Osteoblast (primary cell): ENCODE measurements at regions not wholly inside any gene's neighbourhood (a gene's known extent, or its start where the extent isn't known, plus 50 kb on each side); places are given as distances from the start of the nearest gene placed in this dataset.

Source experiments
- DNase-seq: peaks from one replicate; pipeline ENCODE4 v3.0.0; 2011; ENCODE audit warnings: low spot score, mixed read lengths; ENCODE audit not compliant: insufficient read length; ENCODE audit errors: missing footprints
- H2AFZ ChIP-seq: 2 replicates; pipeline ENCODE4 v1.6.0; 2011; ENCODE audit warnings: mild to moderate bottlenecking, low read length
- H3K27ac ChIP-seq: 2 replicates; pipeline ENCODE4 v1.5.1; 2011; ENCODE audit warnings: mild to moderate bottlenecking, low read depth, low read length, moderate library complexity
- H3K27me3 ChIP-seq: 2 replicates; pipeline ENCODE4 v1.6.0; 2012; ENCODE audit warnings: mild to moderate bottlenecking, control low read depth, inconsistent platforms, low read length, moderate library complexity; ENCODE audit not compliant: insufficient read depth
- H3K36me3 ChIP-seq: 2 replicates; pipeline ENCODE4 v1.5.1; 2011; ENCODE audit warnings: mild to moderate bottlenecking, low read length, control low read depth, moderate library complexity; ENCODE audit not compliant: insufficient read depth
- H3K4me1 ChIP-seq: 2 replicates; pipeline ENCODE4 v1.5.1; 2011; ENCODE audit warnings: mild to moderate bottlenecking, low read length, control low read depth, moderate library complexity; ENCODE audit not compliant: insufficient read depth
- H3K4me2 ChIP-seq: 2 replicates; pipeline ENCODE4 v1.6.0; 2011; ENCODE audit warnings: mild to moderate bottlenecking, low read length; ENCODE audit not compliant: insufficient read depth
- H3K4me3 ChIP-seq: fragments of 200-600 bp; sonication (generic); 3 replicates; pipeline ENCODE4 v1.5.1; 2012; ENCODE audit warnings: mild to moderate bottlenecking, low read length, inconsistent platforms; ENCODE audit not compliant: insufficient read depth
- H3K79me2 ChIP-seq: 2 replicates; pipeline ENCODE4 v1.6.0; 2012; ENCODE audit warnings: mild to moderate bottlenecking, low read length, control low read depth, inconsistent platforms; ENCODE audit not compliant: insufficient read depth
- H3K9me3 ChIP-seq: 2 replicates; pipeline ENCODE4 v1.5.1; 2011; ENCODE audit warnings: low read depth, low read length, control low read depth
- H4K20me1 ChIP-seq: 2 replicates; pipeline ENCODE4 v1.6.0; 2012; ENCODE audit warnings: mild to moderate bottlenecking, low read length, control low read depth; ENCODE audit not compliant: insufficient read depth
- TF ChIP-seq, protein P1 (sequence below): IDR thresholded peaks from 2 replicates; pipeline ENCODE4 v1.5.1; 2011; ENCODE audit warnings: mild to moderate bottlenecking, low read depth, low read length, moderate library complexity; ENCODE audit errors: extremely low read depth

DNA sequence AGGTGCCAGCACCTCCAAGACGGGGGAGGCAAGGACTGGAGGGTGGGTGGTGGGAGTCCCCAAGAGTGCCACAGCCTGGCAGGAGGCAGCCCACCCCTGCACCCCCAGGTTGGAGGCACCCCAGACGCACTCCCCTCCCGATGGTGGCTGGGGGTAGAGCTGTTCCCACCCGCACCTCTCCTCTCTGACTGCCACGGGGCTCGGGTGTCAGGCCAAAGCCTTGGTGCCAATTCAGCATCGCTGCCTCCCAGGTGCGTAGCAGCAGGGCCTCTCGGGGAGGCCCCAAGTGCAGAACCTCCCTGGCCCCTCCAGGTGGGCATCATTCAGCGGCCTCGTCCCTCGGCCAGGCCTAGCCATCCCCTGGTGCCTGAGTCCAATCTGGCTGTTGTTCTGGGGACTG lies 81.1 kb downstream of the ENGASE start:
- no peak overlapping the region for H3K27ac ChIP-seq
- TF ChIP-seq, protein P1, sequence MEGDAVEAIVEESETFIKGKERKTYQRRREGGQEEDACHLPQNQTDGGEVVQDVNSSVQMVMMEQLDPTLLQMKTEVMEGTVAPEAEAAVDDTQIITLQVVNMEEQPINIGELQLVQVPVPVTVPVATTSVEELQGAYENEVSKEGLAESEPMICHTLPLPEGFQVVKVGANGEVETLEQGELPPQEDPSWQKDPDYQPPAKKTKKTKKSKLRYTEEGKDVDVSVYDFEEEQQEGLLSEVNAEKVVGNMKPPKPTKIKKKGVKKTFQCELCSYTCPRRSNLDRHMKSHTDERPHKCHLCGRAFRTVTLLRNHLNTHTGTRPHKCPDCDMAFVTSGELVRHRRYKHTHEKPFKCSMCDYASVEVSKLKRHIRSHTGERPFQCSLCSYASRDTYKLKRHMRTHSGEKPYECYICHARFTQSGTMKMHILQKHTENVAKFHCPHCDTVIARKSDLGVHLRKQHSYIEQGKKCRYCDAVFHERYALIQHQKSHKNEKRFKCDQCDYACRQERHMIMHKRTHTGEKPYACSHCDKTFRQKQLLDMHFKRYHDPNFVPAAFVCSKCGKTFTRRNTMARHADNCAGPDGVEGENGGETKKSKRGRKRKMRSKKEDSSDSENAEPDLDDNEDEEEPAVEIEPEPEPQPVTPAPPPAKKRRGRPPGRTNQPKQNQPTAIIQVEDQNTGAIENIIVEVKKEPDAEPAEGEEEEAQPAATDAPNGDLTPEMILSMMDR, result no peak
- no peak overlapping the region for H3K4me2 ChIP-seq
- H3K79me2 ChIP-seq, result no peaks in the 10 kb centered on the region
- H3K36me3 ChIP-seq, result no peaks in the 10 kb centered on the region
- H2AFZ ChIP-seq, result no peak overlapping the region
- no peaks in the 10 kb centered on the region for H3K9me3 ChIP-seq
- H3K27me3 ChIP-seq, result peaks cover 10% of the 10 kb centered on the region
- no peak for DNase-seq
- no peak overlapping the region for H3K4me3 ChIP-seq
- H4K20me1 ChIP-seq, result no peaks in the 10 kb centered on the region
- H3K4me1 ChIP-seq, result no peaks in the 10 kb centered on the region

DNA sequence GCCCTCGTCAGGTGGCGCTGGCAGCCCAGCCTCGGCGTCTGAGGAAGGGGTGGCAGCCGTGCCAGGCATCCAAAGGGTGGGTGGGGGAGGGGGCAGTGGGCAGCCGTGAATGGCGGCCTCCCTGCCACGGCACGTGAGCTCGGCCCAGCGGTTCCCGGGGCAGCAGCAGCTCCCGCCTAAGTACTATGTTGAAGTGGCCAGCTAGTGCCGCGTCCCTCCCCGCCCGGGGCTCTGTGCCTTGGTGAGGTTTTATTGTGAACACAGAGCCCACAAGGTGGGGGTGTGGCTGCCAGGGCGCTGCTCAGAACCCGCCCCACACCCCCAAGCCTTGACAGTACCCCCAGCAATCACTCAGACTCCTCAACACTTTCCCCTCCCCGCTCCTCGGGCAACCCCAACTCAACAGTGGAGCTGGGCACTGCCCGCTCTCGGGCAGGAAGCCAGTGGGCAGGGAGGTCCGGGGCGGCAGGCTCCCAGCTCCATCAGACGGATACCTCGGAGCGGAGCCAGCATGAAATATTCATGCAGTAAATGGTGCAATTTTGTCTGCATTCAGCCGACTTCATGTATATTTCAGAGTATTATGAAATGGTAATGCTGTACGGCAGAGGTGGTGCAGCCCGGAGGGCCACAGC lies 80.4 kb downstream of the ENGASE start:
- Histone ChIP-seq H2AFZ (no peak overlapping the region), H4K20me1 (no peaks in the 10 kb centered on the region), H3K36me3 (no peaks in the 10 kb centered on the region), H3K4me1 (no peaks in the 10 kb centered on the region), H3K4me2 (no peak overlapping the region), H3K79me2 (no peaks in the 10 kb centered on the region), H3K27ac (no peak overlapping the region), H3K4me3 (no peak overlapping the region), H3K27me3 (peaks cover 8% of the 10 kb centered on the region), H3K9me3 (no peaks in the 10 kb centered on the region)
- TF ChIP-seq, protein P1, result no peak
- DNase-seq, result no peak

DNA sequence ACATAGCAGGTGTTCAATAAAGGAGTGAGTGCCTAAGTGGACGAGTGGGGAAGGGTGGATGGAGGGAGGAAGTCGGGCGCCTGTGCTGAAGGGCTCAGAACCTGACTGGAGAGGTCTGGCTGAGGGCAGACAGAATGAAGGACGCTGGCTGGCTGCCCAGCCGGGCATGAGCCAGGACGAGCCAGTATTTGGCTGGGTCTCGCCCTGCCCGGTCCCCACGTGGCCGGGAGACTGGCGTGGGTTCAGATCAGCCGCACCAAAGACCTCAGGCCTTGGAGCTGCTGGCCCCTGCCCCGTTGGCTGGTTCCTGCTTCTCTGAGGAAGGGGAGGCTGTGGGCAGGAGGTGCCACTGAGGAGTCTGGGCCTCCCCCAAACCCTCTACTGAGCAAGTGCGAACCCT lies 79.8 kb downstream of the ENGASE start:
- Histone ChIP-seq H3K36me3 (no peaks in the 10 kb centered on the region), H3K79me2 (no peaks in the 10 kb centered on the region), H3K4me3 (no peak overlapping the region), H2AFZ (no peak overlapping the region), H3K27me3 (peaks cover 3% of the 10 kb centered on the region), H4K20me1 (no peaks in the 10 kb centered on the region), H3K9me3 (no peaks in the 10 kb centered on the region), H3K4me1 (no peaks in the 10 kb centered on the region), H3K4me2 (no peak overlapping the region), H3K27ac (no peak overlapping the region)
- TF ChIP-seq, protein P1, result no peak
- no peak for DNase-seq

DNA sequence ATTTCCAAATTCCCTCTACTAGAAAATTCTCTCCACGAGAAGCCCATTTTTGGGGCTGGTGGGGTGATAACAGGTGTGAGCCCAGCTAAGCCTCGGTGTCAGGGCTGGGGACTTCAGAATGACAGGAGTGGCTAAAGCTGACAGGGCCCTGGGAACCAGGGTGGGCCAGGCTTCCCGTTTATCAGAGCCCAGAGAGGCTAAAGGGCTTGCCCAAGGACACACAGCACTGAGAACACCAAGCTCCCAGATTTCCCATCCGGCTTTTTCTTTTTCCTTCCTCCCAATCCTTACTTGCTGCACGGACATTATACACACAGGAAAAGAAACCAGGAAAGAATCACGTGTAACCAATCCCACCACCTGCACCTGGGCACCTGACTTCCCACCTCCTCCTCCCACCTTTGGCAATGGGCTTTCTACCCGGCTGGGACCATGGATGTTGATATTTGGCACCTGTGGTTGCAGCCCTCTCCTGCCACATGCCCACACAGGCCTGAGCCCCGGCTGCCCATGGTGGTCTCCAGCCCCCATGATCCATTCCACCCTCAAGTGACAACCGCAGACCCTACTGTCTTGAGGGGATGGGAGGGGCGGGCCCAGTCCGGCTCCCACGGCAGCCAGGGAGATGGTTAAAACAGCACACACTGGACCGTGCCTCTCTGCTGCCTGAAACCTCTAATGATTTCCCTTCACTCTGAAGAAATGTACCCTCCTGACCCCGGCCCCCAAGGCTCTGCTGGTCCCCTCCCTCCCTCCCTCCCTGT lies 78.9 kb downstream of the ENGASE start:
- H4K20me1 ChIP-seq, result no peaks in the 10 kb centered on the region
- H3K4me3 ChIP-seq, result no peak overlapping the region
- TF ChIP-seq, protein P1, result no peak
- H3K36me3 ChIP-seq, result no peaks in the 10 kb centered on the region
- no peak overlapping the region for H2AFZ ChIP-seq
- no peaks in the 10 kb centered on the region for H3K27me3 ChIP-seq
- H3K9me3 ChIP-seq, result no peaks in the 10 kb centered on the region
- H3K27ac ChIP-seq, result no peak overlapping the region
- H3K4me2 ChIP-seq, result no peak overlapping the region
- no peaks in the 10 kb centered on the region for H3K4me1 ChIP-seq
- no peak for DNase-seq
- no peaks in the 10 kb centered on the region for H3K79me2 ChIP-seq
